B cell (primary cell): ENCODE measurements at regions not wholly inside any gene's neighbourhood (a gene's known extent, or its start where the extent isn't known, plus 50 kb on each side); places are given as distances from the start of the nearest gene placed in this dataset.

ENCODE experiments used
- ATAC-seq: fragments of 200-7000 bp; cut with Tn5 transposase; one replicate; pipeline ENCODE4 v1.10.0; 2021; ENCODE audit warnings: low read depth, mild to moderate bottlenecking, moderate number of reproducible peaks, moderate library complexity
- CTCF ChIA-PET: fragments of 350-600 bp; sonication (Branson Sonifier 250); formaldehyde crosslinking; loops from one replicate; lab custom pipeline; 2021; ENCODE audit warnings: antibody characterized with exemption, inconsistent platforms; lab: Charles Lee
- POLR2A ChIA-PET: fragments of 350-600 bp; sonication (Branson Sonifier 250); formaldehyde crosslinking; loops from one replicate; lab custom pipeline; 2021; ENCODE audit warnings: antibody characterized with exemption; lab: Charles Lee
- DNase-seq: peaks from one replicate; pipeline ENCODE4 v3.0.0; 2013
- H2AFZ ChIP-seq: 2 replicates; pipeline ENCODE4 v1.6.1; 2012; ENCODE audit warnings: mild to moderate bottlenecking, low read depth, low read length; ENCODE audit not compliant: insufficient read depth, poor library complexity, severe bottlenecking
- H3K27ac ChIP-seq, 2 donors: 1 replicate in 1 of 2; 2 replicates in 1 of 2; pipeline ENCODE4 v1.5.1; 2012 to 2013; ENCODE audit warnings: low read length in 2 of 2, mild to moderate bottlenecking in 2 of 2, moderate library complexity in 1 of 2
- H3K27me3 ChIP-seq, 4 experiments: fragments of 200-600 bp in 1 of 4; sonication (generic) in 1 of 4; replicated peaks in 1 of 4; 1 replicate in 2 of 4; 2 replicates in 2 of 4; pipeline versions ENCODE4 v1.6.1 to v1.7.0; 2013 to 2016; ENCODE audit warnings: low read length in 3 of 4, mild to moderate bottlenecking in 2 of 4, mixed read lengths in 1 of 4, moderate library complexity in 1 of 4; ENCODE audit not compliant: insufficient read depth in 4 of 4, control insufficient read depth in 3 of 4; ENCODE audit errors: control extremely low read depth in 1 of 4
- H3K36me3 ChIP-seq, 2 experiments: replicated peaks in 1 of 2; 1 replicate in 1 of 2; 2 replicates in 1 of 2; pipeline versions ENCODE4 v1.6.1 to v1.7.1; 2013; ENCODE audit warnings: low read length in 1 of 2; ENCODE audit not compliant: insufficient read depth in 2 of 2, control insufficient read depth in 1 of 2; ENCODE audit errors: control extremely low read depth in 1 of 2, extremely low read depth in 1 of 2
- H3K4me1 ChIP-seq, 2 donors: fragments of 200-600 bp in 1 of 2; sonication (generic) in 1 of 2; 1 replicate in 1 of 2; 2 replicates in 1 of 2; pipeline versions ENCODE4 v1.5.1 to v1.6.1; 2013 to 2017; ENCODE audit warnings: low read length in 2 of 2; ENCODE audit not compliant: control insufficient read depth in 2 of 2, insufficient read depth in 2 of 2
- H3K4me2 ChIP-seq: replicated peaks from 2 replicates; pipeline ENCODE3; 2012; ENCODE audit warnings: mild to moderate bottlenecking, low read depth, low read length; ENCODE audit not compliant: poor library complexity, severe bottlenecking
- H3K4me3 ChIP-seq, 5 experiments: fragments of 200-600 bp in 1 of 5; sonication (generic) in 1 of 5; 1 replicate in 3 of 5; 2 replicates in 2 of 5; pipeline versions ENCODE4 v1.5.1 to v1.7.0; 2011 to 2016; ENCODE audit warnings: low read length in 4 of 5, mild to moderate bottlenecking in 4 of 5, low read depth in 2 of 5, control low read depth in 1 of 5, moderate library complexity in 1 of 5; ENCODE audit not compliant: insufficient read depth in 1 of 5; ENCODE audit errors: control extremely low read depth in 1 of 5, extremely low read depth in 1 of 5
- H3K79me2 ChIP-seq: fragments of 200-600 bp; sonication (generic); one replicate; pipeline ENCODE4 v1.6.0; 2016; ENCODE audit warnings: low read length; ENCODE audit not compliant: control insufficient read depth, insufficient read depth
- H3K9ac ChIP-seq: fragments of 200-600 bp; sonication (generic); 2 replicates; pipeline ENCODE4 v1.6.1; 2017; ENCODE audit warnings: mild to moderate bottlenecking, low read length, moderate library complexity
- H3K9me3 ChIP-seq, 3 donors: one replicate each; pipeline versions ENCODE4 v1.6.1 to v1.7.1; 2013; ENCODE audit warnings: low read length in 2 of 3; ENCODE audit not compliant: control insufficient read depth in 2 of 3, insufficient read depth in 1 of 3; ENCODE audit errors: control extremely low read depth in 1 of 3
- H4K20me1 ChIP-seq: 2 replicates; pipeline ENCODE4 v1.6.0; 2012; ENCODE audit warnings: mild to moderate bottlenecking, low read length; ENCODE audit not compliant: insufficient read depth, control insufficient read depth, poor library complexity, severe bottlenecking
- H3K27ac Mint-ChIP-seq: one replicate; pipeline ENCODE4 v1.8.0; 2021; ENCODE audit warnings: mixed read lengths
- H3K27me3 Mint-ChIP-seq: one replicate; pipeline ENCODE4 v1.8.0; 2021; ENCODE audit warnings: mixed read lengths
- H3K4me1 Mint-ChIP-seq: one replicate; pipeline ENCODE4 v1.8.0; 2021; ENCODE audit warnings: mixed read lengths
- H3K4me3 Mint-ChIP-seq: one replicate; pipeline ENCODE4 v1.8.0; 2021; ENCODE audit warnings: mixed read lengths
- H3K9me3 Mint-ChIP-seq: one replicate; pipeline ENCODE4 v1.8.0; 2022; ENCODE audit warnings: mixed read lengths; ENCODE audit not compliant: insufficient read depth
- CTCF ChIP-seq: fragments of 200-600 bp; IDR thresholded peaks from one replicate; pipeline ENCODE4 v1.8.0; 2022; ENCODE audit warnings: antibody characterized with exemption, mild to moderate bottlenecking
- EZH2 ChIP-seq: IDR thresholded peaks from 2 replicates; pipeline ENCODE4 v1.6.1; 2012; ENCODE audit warnings: borderline replicate concordance, low read depth, mild to moderate bottlenecking, moderate library complexity, low read length; ENCODE audit not compliant: insufficient read depth, poor library complexity, severe bottlenecking
- WGBS: methylation state at CpG from one replicate; pipeline ENCODE4 v1.1.5; 2013; ENCODE audit warnings: missing lambda C conversion rate; ENCODE audit not compliant: insufficient coverage; 5-methylcytosine and 5-hydroxymethylcytosine counted together
- intact Hi-C: fragments of 100-400 bp; cut with micrococcal nuclease; formaldehyde crosslinking; loops from one replicate; pipeline ENCODE4 v1.10.0; 2022

GRCh38 chr9:99721898-99722297 is 99.8 kb upstream of the NR4A3 start:
- Histone ChIP-seq H3K9ac (no peak overlapping the region), H2AFZ (no peak overlapping the region), H3K27me3 (no peaks in the 10 kb centered on the region), H3K9me3 (no peaks in the 10 kb centered on the region), H3K4me1 (peaks cover 12 to 16% of the 10 kb centered on the region in 2 donors), H3K36me3 (no peaks in the 10 kb centered on the region), H3K4me2 (no peak overlapping the region), H3K27ac (no peak overlapping the region), H3K4me3 (no peak overlapping the region), H3K79me2 (no peaks in the 10 kb centered on the region), H4K20me1 (no peaks in the 10 kb centered on the region)
- no peak for ATAC-seq
- DNase-seq: no peak
- no CpG with 5 or more reads among the region's 2 CpGs for WGBS
- no peaks in the 10 kb centered on the region for H3K9me3 Mint-ChIP-seq
- no peak overlapping the region for H3K27ac Mint-ChIP-seq
- CTCF ChIA-PET: no interaction called here
- H3K4me1 Mint-ChIP-seq: peaks cover 30% of the 10 kb centered on the region
- intact Hi-C loops: loop anchor here (5.0 kb wide), 2 partner anchors 35 to 540 kb away; no protein-coding TSS in a partner anchor
- no peak for TF ChIP-seq EZH2
- no peak for TF ChIP-seq CTCF
- H3K27me3 Mint-ChIP-seq: no peaks in the 10 kb centered on the region
- POLR2A ChIA-PET: no interaction called here
- H3K4me3 Mint-ChIP-seq: no peak overlapping the region

- Histone ChIP-seq H3K9me3 (no peaks in the 10 kb centered on the region), H3K4me1 (peaks cover 12 to 16% of the 10 kb centered on the region in 2 donors), H3K9ac (no peak overlapping the region), H3K27me3 (no peaks in the 10 kb centered on the region), H3K36me3 (no peaks in the 10 kb centered on the region), H3K4me3 (no peak overlapping the region), H2AFZ (no peak overlapping the region), H4K20me1 (no peaks in the 10 kb centered on the region), H3K79me2 (no peaks in the 10 kb centered on the region), H3K4me2 (no peak overlapping the region), H3K27ac (no peak overlapping the region)
- Mint-ChIP-seq H3K4me1 (peaks cover 30% of the 10 kb centered on the region), H3K4me3 (no peak overlapping the region), H3K9me3 (no peaks in the 10 kb centered on the region), H3K27ac (no peak overlapping the region), H3K27me3 (no peaks in the 10 kb centered on the region)
- no peak for DNase-seq
- ChIA-PET POLR2A (no interaction called here), CTCF (interaction anchor here (0.6 kb wide), 1 partner anchor 120 kb away, joined by 3 read pairs; no protein-coding TSS in a partner anchor)
- TF ChIP-seq EZH2 (no peak), CTCF (no peak)
- WGBS: no CpG with 5 or more reads among the region's 2 CpGs
- intact Hi-C loops: loop anchor here (5.0 kb wide), 2 partner anchors 36 to 541 kb away; no protein-coding TSS in a partner anchor
- peak; percentile 33 for ATAC-seq
Measured at GRCh38 chr9:99722877-99723276, 98.8 kb upstream of the NR4A3 start.
